H1 (cell line): ENCODE measurements at regions not wholly inside any gene's neighbourhood (a gene's known extent, or its start where the extent isn't known, plus 50 kb on each side); places are given as distances from the start of the nearest gene placed in this dataset.

Experiments used
- CTCF ChIA-PET: fragments of 300-600 bp; sonication (Branson Sonifier 250); formaldehyde crosslinking; loops from one replicate; lab custom pipeline; 2021; ENCODE audit not compliant: partially characterized antibody; lab: Charles Lee
- POLR2A ChIA-PET: fragments of 300-600 bp; sonication (Branson Sonifier 250); formaldehyde crosslinking; loops from one replicate; lab custom pipeline; 2021; ENCODE audit warnings: inconsistent platforms; ENCODE audit not compliant: partially characterized antibody; lab: Charles Lee
- DNase-seq, 2 experiments: peaks; one replicate each; pipeline versions ENCODE4 v3.0.0 to v3.0.0-alpha.2; 2010 to 2022; ENCODE audit warnings: low spot score in 2 of 2, low read depth in 1 of 2, mixed read lengths in 1 of 2
- FAIRE-seq: peaks from 2 replicates; lab custom pipeline; 2011; peaks lifted over from hg19 to GRCh38; lab: Jason Lieb, UNC
- H2AFZ ChIP-seq: 2 replicates; pipeline ENCODE4 v1.8.1; 2012; ENCODE audit warnings: low read length, inconsistent platforms
- H2AK5ac ChIP-seq: 2 replicates; pipeline ENCODE4 v1.6.1; 2013; ENCODE audit warnings: low read depth, low read length
- H2BK120ac ChIP-seq: replicated peaks from 2 replicates; pipeline ENCODE3; 2013; ENCODE audit warnings: low read depth, low read length, inconsistent platforms
- H2BK12ac ChIP-seq: 2 replicates; pipeline ENCODE4 v1.6.1; 2013; ENCODE audit warnings: low read depth, low read length
- H2BK15ac ChIP-seq: 2 replicates; pipeline ENCODE4 v1.6.1; 2013; ENCODE audit warnings: low read length
- H2BK20ac ChIP-seq: 2 replicates; pipeline ENCODE4 v1.6.1; 2013; ENCODE audit warnings: low read length
- H2BK5ac ChIP-seq: 2 replicates; pipeline ENCODE4 v1.6.1; 2013; ENCODE audit warnings: low read depth, low read length
- H3K14ac ChIP-seq: 2 replicates; pipeline ENCODE4 v1.6.1; 2013; ENCODE audit warnings: inconsistent platforms; ENCODE audit not compliant: insufficient read length
- H3K18ac ChIP-seq: 2 replicates; pipeline ENCODE4 v1.6.1; 2013; ENCODE audit warnings: low read length; ENCODE audit errors: extremely low read depth
- H3K23ac ChIP-seq: 2 replicates; pipeline ENCODE4 v1.6.1; 2013; ENCODE audit warnings: inconsistent platforms; ENCODE audit not compliant: insufficient read length
- H3K23me2 ChIP-seq: 2 replicates; pipeline ENCODE4 v1.6.1; 2013; ENCODE audit warnings: low read depth, low read length
- H3K27ac ChIP-seq: 2 replicates; pipeline ENCODE4 v1.6.1; 2011; ENCODE audit warnings: low read depth, low read length, inconsistent platforms
- H3K27me3 ChIP-seq, 4 experiments: replicated peaks in 1 of 4; 1 replicate in 1 of 4; 2 replicates in 3 of 4; pipeline versions ENCODE4 v1.6.1 to v1.8.1; 2011 to 2013; ENCODE audit warnings: low read length in 3 of 4, mild to moderate bottlenecking in 3 of 4, inconsistent platforms in 2 of 4, mixed read lengths in 2 of 4, moderate library complexity in 1 of 4; ENCODE audit not compliant: control insufficient read depth in 3 of 4, insufficient read depth in 3 of 4; ENCODE audit errors: extremely low read depth in 1 of 4
- H3K36me3 ChIP-seq, 4 experiments: 2 replicates each; pipeline versions ENCODE4 v1.6.1 to v1.8.1; 2011 to 2013; ENCODE audit warnings: mild to moderate bottlenecking in 4 of 4, low read length in 3 of 4, moderate library complexity in 2 of 4, control low read depth in 1 of 4, inconsistent platforms in 1 of 4; ENCODE audit not compliant: insufficient read depth in 4 of 4, control insufficient read depth in 2 of 4
- H3K4ac ChIP-seq: replicated peaks from 2 replicates; pipeline ENCODE3; 2013; ENCODE audit warnings: low read length, low read depth, mixed read lengths, inconsistent platforms; ENCODE audit not compliant: insufficient read length
- H3K4me1 ChIP-seq, 4 experiments: replicated peaks in 1 of 4; 1 replicate in 1 of 4; 2 replicates in 3 of 4; pipeline versions ENCODE4 v1.6.1 to v1.8.1; 2011 to 2013; ENCODE audit warnings: low read length in 3 of 4, inconsistent platforms in 2 of 4, mixed read lengths in 1 of 4; ENCODE audit not compliant: insufficient read depth in 4 of 4, control insufficient read depth in 3 of 4
- H3K4me2 ChIP-seq, 2 experiments: 2 replicates each; pipeline versions ENCODE4 v1.6.1 to v1.8.1; 2011 to 2013; ENCODE audit warnings: low read depth in 2 of 2, low read length in 2 of 2, control low read depth in 1 of 2, inconsistent platforms in 1 of 2, mild to moderate bottlenecking in 1 of 2; ENCODE audit not compliant: insufficient read depth in 1 of 2
- H3K4me3 ChIP-seq, 4 experiments: fragments of 200-600, 300-600 bp in 1 of 4; sonication (generic), shearing (Covaris generic), sonication (Bioruptor Twin) in 1 of 4; 2 replicates each; pipeline versions ENCODE4 v1.5.1 to v1.8.1; 2011 to 2016; ENCODE audit warnings: low read length in 4 of 4, low read depth in 3 of 4, control low read depth in 2 of 4, inconsistent platforms in 2 of 4, mild to moderate bottlenecking in 2 of 4, mixed read lengths in 1 of 4, moderate library complexity in 1 of 4; ENCODE audit not compliant: insufficient read depth in 2 of 4; ENCODE audit errors: extremely low read depth in 1 of 4
- H3K56ac ChIP-seq: replicated peaks from 2 replicates; pipeline ENCODE3; 2013; ENCODE audit warnings: low read depth, mild to moderate bottlenecking, mixed read lengths, low read length, inconsistent platforms; ENCODE audit not compliant: insufficient read length
- H3K79me1 ChIP-seq: 2 replicates; pipeline ENCODE4 v1.6.1; 2013; ENCODE audit warnings: low read depth, low read length, control low read depth
- H3K79me2 ChIP-seq, 2 experiments: 2 replicates each; pipeline versions ENCODE4 v1.6.1 to v1.8.1; 2012 to 2013; ENCODE audit warnings: low read length in 2 of 2, mild to moderate bottlenecking in 2 of 2, inconsistent platforms in 1 of 2; ENCODE audit not compliant: insufficient read depth in 2 of 2, control insufficient read depth in 1 of 2
- H3K9ac ChIP-seq, 4 experiments: replicated peaks in 1 of 4; 1 replicate in 1 of 4; 2 replicates in 3 of 4; pipeline versions ENCODE4 v1.6.1 to v1.8.1; 2011 to 2013; ENCODE audit warnings: low read depth in 3 of 4, low read length in 3 of 4, control low read depth in 2 of 4, mild to moderate bottlenecking in 2 of 4, moderate library complexity in 2 of 4, inconsistent platforms in 1 of 4; ENCODE audit errors: extremely low read depth in 1 of 4
- H3K9me3 ChIP-seq, 2 experiments: 2 replicates each; pipeline versions ENCODE4 v1.6.1 to v1.8.1; 2012 to 2013; ENCODE audit warnings: mild to moderate bottlenecking in 2 of 2, moderate library complexity in 2 of 2, control low read depth in 1 of 2, inconsistent platforms in 1 of 2, low read depth in 1 of 2, low read length in 1 of 2, mixed read lengths in 1 of 2; ENCODE audit not compliant: insufficient read depth in 2 of 2
- H4K20me1 ChIP-seq, 2 experiments: replicated peaks in 1 of 2; 2 replicates each; pipeline versions ENCODE3 to v1.8.1; 2011 to 2013; ENCODE audit warnings: inconsistent platforms in 2 of 2, low read length in 2 of 2, mild to moderate bottlenecking in 1 of 2; ENCODE audit not compliant: insufficient read depth in 2 of 2, control insufficient read depth in 1 of 2
- H4K5ac ChIP-seq: 2 replicates; pipeline ENCODE4 v1.6.1; 2013; ENCODE audit warnings: low read length, low read depth, mixed read lengths, inconsistent platforms; ENCODE audit not compliant: insufficient read length
- H4K8ac ChIP-seq: 2 replicates; pipeline ENCODE4 v1.8.0; 2013; ENCODE audit warnings: mild to moderate bottlenecking, moderate library complexity, low read length, inconsistent platforms; ENCODE audit not compliant: insufficient read depth; ENCODE audit errors: extremely low read depth
- H4K91ac ChIP-seq: replicated peaks from 2 replicates; pipeline ENCODE3; 2013; ENCODE audit warnings: low read length, mixed read lengths, inconsistent platforms; ENCODE audit not compliant: insufficient read length
- BCL11A ChIP-seq, 2 experiments: IDR thresholded peaks; one replicate each; pipeline ENCODE4 v1.6.1; 2011; ENCODE audit warnings: low read depth in 2 of 2, low read length in 2 of 2, mild to moderate bottlenecking in 2 of 2
- CBX8 ChIP-seq: fragments of 300-800, 300-1000 bp; sonication (generic); IDR thresholded peaks from 2 replicates; pipeline ENCODE4 v1.7.1; 2016; ENCODE audit warnings: low read depth, low read length, borderline replicate concordance
- EGR1 ChIP-seq: IDR thresholded peaks from 2 replicates; pipeline ENCODE4 v1.6.1; 2011; ENCODE audit warnings: low read depth, low read length, borderline replicate concordance
- EP300 ChIP-seq, 2 experiments: IDR thresholded peaks; 1 replicate in 1 of 2; 2 replicates in 1 of 2; pipeline ENCODE4 v1.6.1; 2011 to 2012; ENCODE audit warnings: low read depth in 2 of 2, low read length in 2 of 2, mild to moderate bottlenecking in 2 of 2, borderline replicate concordance in 1 of 2, inconsistent platforms in 1 of 2, moderate library complexity in 1 of 2
- GABPA ChIP-seq: IDR thresholded peaks from 2 replicates; pipeline ENCODE4 v1.6.1; 2011; ENCODE audit warnings: mild to moderate bottlenecking, low read length, moderate library complexity, borderline replicate concordance; ENCODE audit not compliant: insufficient read depth
- HDAC6 ChIP-seq: IDR thresholded peaks from one replicate; pipeline ENCODE4 v1.7.1; 2012; ENCODE audit warnings: low read depth, mild to moderate bottlenecking, inconsistent platforms, low read length, moderate library complexity
- JUND ChIP-seq: IDR thresholded peaks from 2 replicates; pipeline ENCODE4 v1.6.1; 2011; ENCODE audit warnings: mild to moderate bottlenecking, improper control_type of control experiment, low read length
- NANOG ChIP-seq: IDR thresholded peaks from 2 replicates; pipeline ENCODE4 v1.6.1; 2011; ENCODE audit warnings: low read length, low read depth, mild to moderate bottlenecking, inconsistent platforms; ENCODE audit not compliant: insufficient read depth, poor library complexity, severe bottlenecking
- NRF1 ChIP-seq: IDR thresholded peaks from 2 replicates; pipeline ENCODE4 v1.6.1; 2011; ENCODE audit warnings: mild to moderate bottlenecking, low read depth, low read length, improper control_type of control experiment
- SAP30 ChIP-seq: fragments of 300-600 bp; sonication (generic); IDR thresholded peaks from 2 replicates; pipeline ENCODE4 v1.7.1; 2012; ENCODE audit warnings: low read length, moderate library complexity, mild to moderate bottlenecking, inconsistent platforms; ENCODE audit not compliant: insufficient read depth, insufficient replicate concordance
- SIX5 ChIP-seq: IDR thresholded peaks from 2 replicates; pipeline ENCODE4 v1.6.1; 2011; ENCODE audit warnings: mild to moderate bottlenecking, low read depth, low read length
- TBP ChIP-seq: IDR thresholded peaks from 2 replicates; pipeline ENCODE4 v1.6.1; 2011; ENCODE audit warnings: low read depth, low read length, improper control_type of control experiment
- TCF12 ChIP-seq: IDR thresholded peaks from 2 replicates; pipeline ENCODE4 v1.6.1; 2011; ENCODE audit warnings: low read depth, mild to moderate bottlenecking, low read length
- WGBS, 2 experiments: shearing (Covaris generic) in 1 of 2; methylation state at CpG; one replicate each; pipeline versions ENCODE4 v1.1.6 to v1.1.7; 2013 to 2015; ENCODE audit warnings: low lambda C conversion rate in 2 of 2, mixed read lengths in 2 of 2, inconsistent platforms in 1 of 2, low coverage in 1 of 2, missing lambda C conversion rate in 1 of 2; ENCODE audit not compliant: insufficient replicate concordance in 2 of 2, insufficient coverage in 1 of 2, insufficient read length in 1 of 2; ENCODE audit errors: extremely low coverage in 1 of 2, missing lambda C conversion rate in 1 of 2; 5-methylcytosine and 5-hydroxymethylcytosine counted together
- TF ChIP-seq, protein P1 (sequence below): IDR thresholded peaks from 2 replicates; pipeline ENCODE4 v1.6.1; 2012; ENCODE audit warnings: inconsistent platforms

DNA sequence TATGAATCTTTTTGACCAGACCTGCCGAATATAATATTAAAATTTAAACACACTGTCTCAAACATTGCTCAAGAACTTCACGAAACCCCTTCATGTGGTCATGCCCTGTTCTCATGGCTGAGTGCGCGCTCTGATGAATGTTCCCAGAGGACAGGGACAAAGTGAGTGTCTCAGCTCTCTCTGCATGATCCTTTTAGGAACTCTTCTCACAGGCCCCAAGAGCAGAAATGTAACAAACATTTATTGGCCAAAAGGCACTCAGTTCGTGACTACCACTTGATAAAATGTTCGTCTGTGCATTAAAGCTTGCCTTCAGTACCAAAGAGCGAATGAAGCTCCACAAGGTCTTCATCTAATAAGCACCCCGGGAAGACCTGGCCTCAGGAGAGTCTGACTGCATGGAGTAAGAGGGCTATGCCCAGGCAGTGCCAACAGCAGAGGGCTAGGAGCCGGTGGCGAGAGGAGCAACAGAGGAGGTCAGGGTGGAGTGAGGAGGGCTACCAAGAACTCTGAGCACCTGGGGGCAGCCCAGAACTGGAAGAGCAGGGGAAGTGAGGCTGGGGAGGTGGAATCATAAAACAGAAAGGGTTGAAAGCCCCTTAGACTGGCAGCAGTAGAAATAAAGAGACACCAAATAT lies 171.1 kb downstream of the RHOU start:
- no peak overlapping the region for H2BK5ac ChIP-seq
- no peak overlapping the region for H2AK5ac ChIP-seq
- H2BK12ac ChIP-seq: no peak overlapping the region
- no peak overlapping the region for H3K9ac ChIP-seq
- FAIRE-seq (no peak), DNase-seq (peak in 1 of 2 experiments; percentile 33)
- H3K23ac ChIP-seq: no peak overlapping the region
- no peaks in the 10 kb centered on the region for H3K27me3 ChIP-seq
- H3K79me2 ChIP-seq: no peaks in the 10 kb centered on the region
- no peak overlapping the region for H3K56ac ChIP-seq
- no peak overlapping the region for H2BK15ac ChIP-seq
- H4K20me1 ChIP-seq: no peaks in the 10 kb centered on the region
- H4K91ac ChIP-seq: no peak overlapping the region
- H3K9me3 ChIP-seq: no peaks in the 10 kb centered on the region
- H2BK20ac ChIP-seq: no peak overlapping the region
- no peak overlapping the region for H3K14ac ChIP-seq
- no peak overlapping the region for H2BK120ac ChIP-seq
- H3K4ac ChIP-seq: no peak overlapping the region
- no peaks in the 10 kb centered on the region for H3K36me3 ChIP-seq
- H4K8ac ChIP-seq: no peak overlapping the region
- H3K4me3 ChIP-seq: no peak overlapping the region
- CTCF ChIA-PET: no interaction called here
- no peak overlapping the region for H4K5ac ChIP-seq
- H3K23me2 ChIP-seq: no peaks in the 10 kb centered on the region
- POLR2A ChIA-PET: no interaction called here
- no peaks in the 10 kb centered on the region for H3K79me1 ChIP-seq
- peaks cover 0 to 4% (median under 1%) of the 10 kb centered on the region in 4 experiments; a peak in 2 of 7 replicates for H3K4me1 ChIP-seq
- H3K18ac ChIP-seq: no peak overlapping the region
- WGBS, 2 experiments: 91% methylated on average over 10 of the region's 10 CpGs; no CpG with 5 or more reads in 1 of the 2 experiments
- no peak overlapping the region for H3K27ac ChIP-seq
- H3K4me2 ChIP-seq: no peak overlapping the region
- H2AFZ ChIP-seq: peak overlapping the region; percentile 37; the same call in 1 of the 2 replicates
- TF ChIP-seq SAP30 (no peak), NRF1 (no peak), HDAC6 (no peak), GABPA (no peak), BCL11A (IDR thresholded peaks at IDR 0.05; ENCODE audit: low read depth in 2 of 2, low read length in 2 of 2) (no peak), TCF12 (no peak), JUND (no peak), EP300 (IDR thresholded peaks at IDR 0.05; ENCODE audit: borderline replicate concordance in 1 of 2, low read depth in 2 of 2, low read length in 2 of 2) (no peak), EGR1 (no peak), TBP (no peak), NANOG (no peak), SIX5 (no peak), CBX8 (no peak)
- TF ChIP-seq, protein P1, sequence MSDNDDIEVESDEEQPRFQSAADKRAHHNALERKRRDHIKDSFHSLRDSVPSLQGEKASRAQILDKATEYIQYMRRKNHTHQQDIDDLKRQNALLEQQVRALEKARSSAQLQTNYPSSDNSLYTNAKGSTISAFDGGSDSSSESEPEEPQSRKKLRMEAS: no peak
